Stimulated activated naive CD8-positive, alpha-beta T cell treated with anti-CD3 and anti-CD28 coated beads, Interleukin-15, amount 100 ng/mL, for 72 hours (primary cell): ENCODE measurements at regions not wholly inside any gene's neighbourhood (a gene's known extent, or its start where the extent isn't known, plus 50 kb on each side); places are given as distances from the start of the nearest gene placed in this dataset.

Source experiments
- ATAC-seq: fragments of 150-1000 bp; cut with Tn5 transposase; 2 replicates; pipeline ENCODE4 v1.10.0; 2021; ENCODE audit warnings: mild to moderate bottlenecking, moderate library complexity
- DNase-seq, 2 donors: peaks; one replicate each; pipeline ENCODE4 v3.0.0; 2021 to 2022
- H3K27ac Mint-ChIP-seq, 2 donors: one replicate each; pipeline ENCODE4 v1.8.0; 2022; ENCODE audit warnings: mild to moderate bottlenecking in 2 of 2, mixed read lengths in 2 of 2, moderate library complexity in 2 of 2
- H3K27me3 Mint-ChIP-seq: one replicate; pipeline ENCODE4 v1.8.0; 2022; ENCODE audit warnings: mixed read lengths
- H3K4me1 Mint-ChIP-seq: one replicate; pipeline ENCODE4 v1.8.0; 2022; ENCODE audit warnings: mild to moderate bottlenecking, mixed read lengths
- H3K4me3 Mint-ChIP-seq, 2 donors: one replicate each; pipeline ENCODE4 v1.8.0; 2022; ENCODE audit warnings: mild to moderate bottlenecking in 2 of 2, mixed read lengths in 2 of 2, moderate library complexity in 1 of 2
- H3K9me3 Mint-ChIP-seq, 2 donors: one replicate each; pipeline ENCODE4 v1.8.0; 2022; ENCODE audit warnings: mixed read lengths in 2 of 2

- H3K27me3 Mint-ChIP-seq, result no peaks in the 10 kb centered on the region
- peaks cover 5 to 7% of the 10 kb centered on the region in 2 donors for H3K9me3 Mint-ChIP-seq
- ATAC-seq, result no peak
- H3K4me1 Mint-ChIP-seq, result no peaks in the 10 kb centered on the region
- no peak overlapping the region for H3K4me3 Mint-ChIP-seq
- no peak for DNase-seq
- no peak overlapping the region for H3K27ac Mint-ChIP-seq
Observed at GRCh38 chr2:12254280-12254860, 462.4 kb upstream of the TRIB2 start.

DNA sequence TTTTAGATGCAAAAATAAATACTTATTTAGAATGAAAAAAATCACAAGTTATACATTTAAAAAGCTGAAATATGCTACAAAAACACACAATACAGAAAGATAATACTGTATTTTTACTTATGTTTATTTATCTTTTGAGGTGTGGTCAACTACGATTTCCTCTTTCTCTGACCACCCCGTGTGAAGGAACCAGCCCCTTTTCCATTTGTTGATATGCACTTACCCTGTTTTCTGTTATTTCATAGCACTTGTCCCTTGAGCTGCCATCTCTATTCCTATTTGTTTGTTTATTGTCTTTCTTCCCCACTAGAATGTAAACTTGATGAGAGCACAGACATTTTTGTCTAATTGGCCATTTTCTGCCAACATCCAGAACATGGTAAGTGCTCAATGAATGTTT, 460.5 kb upstream of the TRIB2 start:
- ATAC-seq (no peak), DNase-seq (no peak)
- Mint-ChIP-seq H3K27ac (no peak overlapping the region), H3K27me3 (no peaks in the 10 kb centered on the region), H3K4me1 (no peaks in the 10 kb centered on the region), H3K4me3 (no peak overlapping the region), H3K9me3 (no peaks in the 10 kb centered on the region)

DNA sequence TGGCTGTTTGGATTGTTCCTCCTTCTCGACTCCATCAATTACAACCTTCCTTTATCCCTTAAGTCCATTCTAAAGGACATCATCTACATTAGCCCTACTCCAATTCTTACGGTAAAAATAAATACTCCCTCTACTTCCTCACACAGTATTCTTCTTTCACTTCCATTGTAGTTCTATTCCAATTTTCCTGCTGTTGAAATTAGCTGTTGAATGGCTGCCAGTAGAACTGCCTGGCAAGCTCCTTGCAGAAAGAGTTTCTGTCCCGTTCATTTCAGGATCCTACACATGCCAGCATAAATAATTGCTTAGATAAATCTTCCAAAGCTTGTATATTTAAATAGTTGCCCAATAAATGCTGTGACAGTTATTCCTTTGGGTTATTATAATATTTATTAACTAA, 459.3 kb upstream of the TRIB2 start:
- H3K4me1 Mint-ChIP-seq, result no peaks in the 10 kb centered on the region
- H3K27me3 Mint-ChIP-seq, result no peaks in the 10 kb centered on the region
- no peaks in the 10 kb centered on the region for H3K9me3 Mint-ChIP-seq
- ATAC-seq, result no peak
- H3K27ac Mint-ChIP-seq, result no peak overlapping the region
- H3K4me3 Mint-ChIP-seq, result no peak overlapping the region
- no peak for DNase-seq

DNA sequence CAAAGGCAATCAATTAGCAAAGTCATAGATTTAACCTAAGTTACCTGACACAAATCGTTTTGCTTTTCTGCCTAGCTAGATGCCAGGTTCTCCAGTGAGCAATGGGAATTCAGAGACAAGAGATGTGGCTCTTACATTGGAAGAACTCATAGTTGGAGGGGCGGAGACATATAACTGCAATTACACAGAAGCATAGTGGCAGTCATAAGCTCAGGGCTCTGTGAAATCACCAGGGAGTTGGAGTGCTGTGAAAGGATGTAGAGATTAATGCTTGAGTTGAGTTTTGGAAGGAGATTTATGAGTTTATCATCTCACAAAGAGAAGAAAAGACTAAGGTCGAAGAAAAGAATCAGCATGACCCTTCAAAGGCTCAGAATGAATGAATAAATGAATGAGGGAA, 457.2 kb upstream of the TRIB2 start:
- Mint-ChIP-seq H3K4me3 (no peak overlapping the region), H3K9me3 (no peaks in the 10 kb centered on the region)

DNA sequence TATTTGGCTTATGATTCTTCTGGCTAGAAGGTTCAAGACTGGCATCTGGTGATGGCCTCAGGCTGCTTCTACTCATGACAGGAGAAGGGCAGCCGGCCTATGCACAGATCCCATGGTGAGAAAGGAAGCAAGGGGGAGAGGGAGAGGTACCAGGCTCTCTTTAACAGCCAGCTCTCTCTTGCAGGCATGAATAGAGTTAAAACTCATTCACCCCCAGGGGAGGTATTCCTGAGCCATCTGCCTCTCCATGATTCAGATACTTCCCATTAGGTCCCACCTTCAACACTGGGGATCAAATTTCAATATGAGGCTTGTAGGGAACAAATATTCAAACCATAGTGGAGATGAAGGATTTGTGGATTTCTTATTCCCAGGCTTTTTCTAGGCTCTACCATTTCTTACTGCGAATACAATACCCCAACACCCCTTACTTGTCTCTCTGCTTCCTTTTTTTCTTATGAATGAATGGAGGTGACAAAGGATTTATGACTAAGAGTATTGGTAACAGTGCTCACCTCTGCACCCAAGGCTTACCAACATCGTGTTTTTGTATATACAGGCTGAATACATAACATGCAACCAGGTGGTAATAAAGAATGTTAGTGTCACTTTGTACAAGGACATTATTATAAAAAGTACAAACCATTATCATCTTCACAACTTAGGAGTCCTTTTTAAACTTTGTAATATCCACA, 454.6 kb upstream of the TRIB2 start:
- Mint-ChIP-seq H3K4me3 (no peak overlapping the region), H3K9me3 (no peaks in the 10 kb centered on the region), H3K4me1 (peaks cover 8% of the 10 kb centered on the region), H3K27ac (no peak overlapping the region), H3K27me3 (no peaks in the 10 kb centered on the region)
- ATAC-seq (no peak), DNase-seq (no peak)

More for the DNA sequence above, 457.2 kb upstream of the TRIB2 start:
- Mint-ChIP-seq H3K27ac (no peak overlapping the region), H3K4me1 (peaks cover 7% of the 10 kb centered on the region), H3K27me3 (no peaks in the 10 kb centered on the region)
- DNase-seq, result no peak
- no peak for ATAC-seq

- Mint-ChIP-seq H3K9me3 (no peaks in the 10 kb centered on the region), H3K4me3 (no peak overlapping the region), H3K27me3 (no peaks in the 10 kb centered on the region), H3K27ac (no peak overlapping the region), H3K4me1 (peaks cover 8% of the 10 kb centered on the region)
- DNase-seq (no peak), ATAC-seq (no peak)
Observed at GRCh38 chr2:12262681-12263436, 453.9 kb upstream of the TRIB2 start.

- Mint-ChIP-seq H3K4me1 (peaks cover 8% of the 10 kb centered on the region), H3K27me3 (no peaks in the 10 kb centered on the region), H3K27ac (no peak overlapping the region), H3K9me3 (no peaks in the 10 kb centered on the region), H3K4me3 (no peak overlapping the region)
- DNase-seq, result no peak
- no peak for ATAC-seq
Observed at GRCh38 chr2:12263730-12264129, 453.0 kb upstream of the TRIB2 start.

DNA sequence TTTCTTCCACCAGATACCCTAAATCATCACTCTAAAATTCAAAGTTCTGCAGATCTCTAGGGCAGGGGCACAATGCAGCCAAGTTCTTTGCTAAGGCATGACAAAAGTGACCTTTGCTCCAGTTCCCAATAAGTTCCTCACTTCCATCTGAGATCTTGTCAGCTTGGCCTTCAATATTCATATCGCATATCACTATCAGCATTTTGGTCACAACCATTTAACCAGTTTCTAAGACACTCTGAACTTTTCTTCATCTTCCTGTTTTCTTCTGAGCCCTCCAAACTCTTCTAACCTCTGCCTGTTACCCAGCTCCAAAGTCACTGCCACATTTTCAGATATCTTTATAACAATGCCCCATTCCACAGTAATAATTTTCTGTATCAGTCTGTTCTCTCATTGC, 452.6 kb upstream of the TRIB2 start:
- ATAC-seq (no peak), DNase-seq (no peak)
- Mint-ChIP-seq H3K27me3 (no peaks in the 10 kb centered on the region), H3K4me3 (no peak overlapping the region), H3K9me3 (no peaks in the 10 kb centered on the region), H3K27ac (no peak overlapping the region), H3K4me1 (peaks cover 8% of the 10 kb centered on the region)

DNA sequence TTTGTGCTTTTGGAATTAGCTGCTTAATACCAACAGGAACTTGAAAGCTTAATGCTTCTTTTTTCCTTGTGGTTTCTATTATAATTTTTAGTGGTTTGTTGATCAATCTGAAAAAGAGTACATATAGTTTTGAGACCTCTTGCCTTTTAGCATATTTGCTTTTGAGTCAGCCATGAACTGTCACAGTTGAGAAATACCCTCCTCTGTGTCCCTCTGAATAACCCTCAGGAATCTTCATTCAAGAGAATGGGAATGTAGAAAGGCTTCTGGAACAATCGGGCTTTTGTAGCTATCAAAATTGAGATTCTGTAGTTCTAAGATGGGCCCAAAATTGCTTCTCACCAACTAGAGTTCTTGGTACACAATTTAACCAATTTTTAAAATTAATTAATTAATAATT, 451.1 kb upstream of the TRIB2 start:
- ATAC-seq, result no peak

DNA sequence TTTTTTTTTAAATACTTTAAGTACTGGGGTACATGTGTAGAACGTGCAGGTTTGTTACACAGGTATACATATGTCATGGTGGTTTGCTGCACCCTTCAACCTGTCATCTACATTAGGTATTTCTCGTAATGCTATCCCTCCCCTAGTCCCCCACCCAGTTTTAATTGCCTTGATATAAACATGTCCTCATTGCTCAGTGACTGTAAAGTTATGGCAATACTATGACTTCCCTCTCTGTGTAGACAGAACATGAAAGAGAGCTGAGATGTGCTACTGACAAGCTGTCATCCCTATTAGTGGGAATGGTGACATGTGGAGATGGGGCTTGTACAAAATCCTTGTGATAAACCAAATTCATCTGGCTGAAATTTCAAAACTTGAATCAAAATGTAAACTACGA, 449.7 kb upstream of the TRIB2 start:
- DNase-seq, result no peak
- ATAC-seq, result no peak
- Mint-ChIP-seq H3K27me3 (no peaks in the 10 kb centered on the region), H3K27ac (no peak overlapping the region), H3K4me3 (no peak overlapping the region), H3K9me3 (no peaks in the 10 kb centered on the region), H3K4me1 (peaks cover 15% of the 10 kb centered on the region)

More for the DNA sequence above, 451.1 kb upstream of the TRIB2 start:
- Mint-ChIP-seq H3K9me3 (no peaks in the 10 kb centered on the region), H3K27me3 (no peaks in the 10 kb centered on the region), H3K4me1 (peaks cover 8% of the 10 kb centered on the region), H3K4me3 (no peak overlapping the region), H3K27ac (no peak overlapping the region)
- DNase-seq, result no peak

GRCh38 chr2:12269041-12269972, 447.4 kb upstream of the TRIB2 start:
- no peaks in the 10 kb centered on the region for H3K27me3 Mint-ChIP-seq
- ATAC-seq (no peak), DNase-seq (no peak)
- H3K9me3 Mint-ChIP-seq, result no peaks in the 10 kb centered on the region
- no peak overlapping the region for H3K4me3 Mint-ChIP-seq
- H3K4me1 Mint-ChIP-seq, result peaks cover 10% of the 10 kb centered on the region
- H3K27ac Mint-ChIP-seq, result no peak overlapping the region

- H3K4me3 Mint-ChIP-seq, result no peak overlapping the region
- H3K27me3 Mint-ChIP-seq, result no peaks in the 10 kb centered on the region
- ATAC-seq (peak; percentile 97), DNase-seq (peak in 1 of 2 donors; percentile 28)
- no peaks in the 10 kb centered on the region for H3K9me3 Mint-ChIP-seq
- peaks cover 7% of the 10 kb centered on the region for H3K4me1 Mint-ChIP-seq
- peak overlapping the region in 1 of 2 donors; percentile 19 for H3K27ac Mint-ChIP-seq
Observed at GRCh38 chr2:12270876-12271588, 445.7 kb upstream of the TRIB2 start.

- peaks cover 7% of the 10 kb centered on the region for H3K4me1 Mint-ChIP-seq
- H3K27me3 Mint-ChIP-seq, result no peaks in the 10 kb centered on the region
- no peak overlapping the region for H3K4me3 Mint-ChIP-seq
- peak overlapping the region in 1 of 2 donors; percentile 19 for H3K27ac Mint-ChIP-seq
- ATAC-seq (no peak), DNase-seq (no peak)
- H3K9me3 Mint-ChIP-seq, result no peaks in the 10 kb centered on the region
Observed at GRCh38 chr2:12271589-12271984, 445.1 kb upstream of the TRIB2 start.

- H3K27me3 Mint-ChIP-seq, result peaks cover 10% of the 10 kb centered on the region
- H3K4me3 Mint-ChIP-seq, result no peak overlapping the region
- peaks cover 18% of the 10 kb centered on the region for H3K4me1 Mint-ChIP-seq
- DNase-seq (no peak), ATAC-seq (no peak)
- no peaks in the 10 kb centered on the region for H3K9me3 Mint-ChIP-seq
- H3K27ac Mint-ChIP-seq, result no peak overlapping the region
Observed at GRCh38 chr2:12273111-12273510, 443.6 kb upstream of the TRIB2 start.

- peaks cover 18% of the 10 kb centered on the region for H3K4me1 Mint-ChIP-seq
- H3K4me3 Mint-ChIP-seq, result no peak overlapping the region
- H3K9me3 Mint-ChIP-seq, result no peaks in the 10 kb centered on the region
- no peak overlapping the region for H3K27ac Mint-ChIP-seq
- peaks cover 10% of the 10 kb centered on the region for H3K27me3 Mint-ChIP-seq
- ATAC-seq (no peak), DNase-seq (no peak)
Observed at GRCh38 chr2:12274591-12274990, 442.1 kb upstream of the TRIB2 start.
